SH-SY5Y (cell line): ENCODE measurements at regions not wholly inside any gene's neighbourhood (a gene's known extent, or its start where the extent isn't known, plus 50 kb on each side); places are given as distances from the start of the nearest gene placed in this dataset.

Experiments
- GATA2 ChIP-seq: IDR thresholded peaks from 2 replicates; pipeline ENCODE4 v1.6.1; 2011; ENCODE audit warnings: mild to moderate bottlenecking, low read depth, low read length
- GATA3 ChIP-seq: IDR thresholded peaks from 2 replicates; pipeline ENCODE4 v1.6.1; 2011; ENCODE audit warnings: low read depth, mild to moderate bottlenecking, low read length, moderate library complexity

DNA sequence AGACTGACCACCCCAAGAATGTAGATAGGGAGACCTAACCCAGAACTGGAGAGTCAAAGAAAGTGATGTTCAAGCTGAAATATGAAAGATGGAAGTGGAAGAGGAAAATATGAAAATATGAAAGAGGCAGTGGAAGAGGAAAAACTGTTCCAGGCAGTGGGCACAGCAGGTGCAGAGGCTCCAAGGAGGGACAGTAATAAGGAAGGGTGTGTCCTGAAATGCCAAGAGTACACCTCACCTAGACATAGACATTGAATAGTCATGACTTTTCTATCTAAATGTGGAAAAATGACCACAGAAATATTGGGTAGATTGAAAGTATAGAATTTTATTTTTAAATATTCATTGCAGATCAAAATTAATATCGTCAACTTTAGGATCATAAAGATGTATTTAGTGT, 161.7 kb upstream of the USP24 start:
- TF ChIP-seq GATA2 (no peak), GATA3 (no peak)
